GM21576 (cell line): ENCODE measurements at regions not wholly inside any gene's neighbourhood (a gene's known extent, or its start where the extent isn't known, plus 50 kb on each side); places are given as distances from the start of the nearest gene placed in this dataset.

ENCODE experiments used
- ATAC-seq: cut with Tn5 transposase; IDR thresholded peaks from one replicate; pipeline ENCODE4 v1.9.1; 2021; ENCODE audit warnings: mild to moderate bottlenecking, moderate library complexity; ENCODE audit not compliant: unreplicated experiment

GRCh38 chr6:131382631-131383030 lies 190.4 kb upstream of the ARG1 start:
- ATAC-seq: no peak

DNA sequence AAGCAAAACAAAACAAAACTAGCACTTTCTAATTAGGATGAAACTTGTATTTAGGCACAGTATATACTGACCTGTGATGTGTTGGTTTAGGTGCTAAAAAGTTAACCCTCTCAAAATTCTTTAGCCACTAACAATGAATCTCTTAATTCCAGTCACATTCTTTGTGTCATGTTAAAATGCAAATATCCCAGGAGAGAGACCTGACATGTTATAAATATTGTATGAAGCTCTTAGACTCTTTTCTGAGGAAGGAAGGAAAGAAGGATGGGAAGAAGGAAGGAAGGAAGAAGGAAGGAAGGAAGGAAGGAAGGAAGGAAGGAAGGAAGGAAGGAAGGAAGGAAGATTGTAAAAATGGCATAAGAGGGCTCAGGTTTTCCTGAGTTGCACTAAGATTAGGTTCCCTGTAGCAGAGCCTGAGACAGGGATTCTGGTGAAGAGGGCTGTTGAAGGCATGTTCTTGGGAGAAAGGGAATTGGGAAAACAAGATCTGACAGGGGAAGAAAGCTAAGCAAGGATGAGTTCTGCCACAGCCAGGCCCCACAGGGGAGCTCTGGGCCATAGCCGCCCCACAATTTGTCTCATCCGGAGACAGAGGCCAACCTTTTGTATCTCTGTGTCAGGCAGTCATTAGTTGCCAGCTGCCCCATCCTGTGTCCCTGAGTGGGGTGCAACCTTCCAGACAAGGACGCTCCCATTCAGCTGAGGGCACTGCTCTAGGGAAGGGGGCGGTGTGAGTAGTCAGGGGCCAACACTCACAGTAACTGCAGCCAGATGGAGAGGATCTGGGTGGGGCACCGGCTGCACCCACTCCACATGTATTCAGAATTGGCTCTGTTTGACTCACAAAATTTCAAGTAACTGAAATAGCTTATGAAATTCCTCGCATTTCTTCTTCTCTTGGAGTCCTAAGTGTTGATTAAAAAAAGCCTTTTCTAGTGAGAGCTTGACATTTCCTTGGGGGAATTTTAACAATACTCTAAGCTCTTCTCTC lies 189.3 kb upstream of the ARG1 start:
- no peak for ATAC-seq

GRCh38 chr6:131387562-131388447 lies 185.2 kb upstream of the ARG1 start:
- ATAC-seq: no peak

GRCh38 chr6:131390322-131390721 lies 182.7 kb upstream of the ARG1 start:
- no peak for ATAC-seq

DNA sequence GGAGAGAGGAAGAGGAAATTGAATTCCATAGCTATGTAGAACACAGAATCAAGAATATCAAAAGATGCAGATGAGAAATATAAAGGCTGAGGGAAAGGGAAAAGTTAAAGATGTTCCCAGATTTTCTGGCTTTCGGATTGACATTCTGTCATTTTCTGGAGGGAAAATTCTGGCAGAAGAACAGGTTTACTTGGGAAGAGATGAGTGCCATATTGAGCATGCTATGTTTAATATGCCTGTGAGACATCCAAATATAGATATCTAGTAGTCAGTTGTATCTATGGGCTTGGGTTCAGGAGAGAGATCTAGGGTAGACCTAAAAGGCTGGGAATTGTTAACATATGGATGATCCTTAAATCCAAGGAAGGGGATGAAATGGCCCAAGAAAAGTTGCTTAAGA lies 181.9 kb upstream of the ARG1 start:
- ATAC-seq: no peak

GRCh38 chr6:131393433-131393832 lies 179.6 kb upstream of the ARG1 start:
- ATAC-seq: no peak

DNA sequence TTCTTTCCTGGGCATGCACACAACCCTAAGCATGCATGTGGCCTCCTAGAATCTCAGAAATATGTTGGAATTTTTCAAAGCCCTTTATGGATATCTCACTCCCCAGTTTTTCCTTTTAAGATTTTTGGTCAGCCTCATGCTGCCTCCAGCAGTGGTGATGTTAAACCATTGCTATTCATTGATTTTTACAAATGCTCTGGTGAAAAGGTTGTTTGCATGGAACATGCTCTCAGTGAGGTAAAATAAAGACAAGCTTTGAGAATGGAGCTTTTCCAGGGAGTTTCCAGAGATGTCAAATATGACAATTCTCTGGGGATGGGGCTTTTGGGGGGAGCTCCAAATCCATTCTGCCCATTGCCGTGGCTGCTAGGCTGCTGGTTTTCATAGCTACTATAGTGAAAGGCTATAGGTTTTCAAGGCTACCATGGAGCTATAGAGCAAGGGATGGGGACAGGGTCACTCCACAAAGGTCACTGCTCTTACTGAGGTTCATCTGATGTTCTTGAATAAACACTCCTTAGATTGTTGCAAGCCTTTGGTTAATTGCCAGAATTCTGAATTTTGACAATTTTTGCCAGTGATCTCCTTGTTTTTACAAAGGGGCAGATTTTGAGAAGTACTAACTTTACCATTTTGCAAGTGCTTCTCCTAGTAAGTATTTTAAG lies 178.1 kb upstream of the ARG1 start:
- no peak for ATAC-seq

GRCh38 chr6:131398176-131398575 lies 174.8 kb upstream of the ARG1 start:
- no peak for ATAC-seq

GRCh38 chr6:131399433-131399832 lies 173.6 kb upstream of the ARG1 start:
- ATAC-seq: no peak

DNA sequence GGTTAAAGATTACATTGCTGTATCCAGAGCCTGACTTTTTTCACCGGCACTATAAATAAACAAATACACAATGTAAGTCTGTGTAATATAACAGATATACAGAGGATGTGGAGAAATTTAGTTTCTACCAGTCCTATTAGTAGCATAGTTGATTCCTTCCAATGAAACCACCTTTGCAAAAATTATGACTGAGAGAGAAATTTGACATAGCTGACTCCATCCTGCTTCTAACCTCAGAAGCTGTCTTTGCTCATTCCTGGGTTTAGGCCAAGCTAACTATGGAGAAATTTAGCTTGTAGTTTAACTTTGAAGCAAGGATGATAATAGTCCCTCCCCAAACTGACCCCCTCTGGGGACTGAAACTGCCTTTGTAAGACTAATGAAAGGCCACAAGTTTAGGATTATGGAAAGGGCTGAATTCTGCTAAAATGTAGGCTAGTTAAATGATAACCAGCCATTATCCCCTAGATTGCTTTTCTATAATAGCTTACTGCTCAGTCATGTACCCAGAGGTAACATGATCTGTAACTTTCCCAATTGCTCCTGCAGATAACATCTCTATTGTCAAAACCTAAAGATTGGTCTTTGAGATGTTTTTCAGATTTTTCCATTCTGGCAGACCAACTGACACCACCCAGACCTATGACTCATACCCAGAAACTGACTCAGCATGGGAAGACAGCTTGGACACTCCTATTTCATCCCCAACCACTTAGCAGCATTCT lies 172.8 kb upstream of the ARG1 start:
- ATAC-seq: no peak

DNA sequence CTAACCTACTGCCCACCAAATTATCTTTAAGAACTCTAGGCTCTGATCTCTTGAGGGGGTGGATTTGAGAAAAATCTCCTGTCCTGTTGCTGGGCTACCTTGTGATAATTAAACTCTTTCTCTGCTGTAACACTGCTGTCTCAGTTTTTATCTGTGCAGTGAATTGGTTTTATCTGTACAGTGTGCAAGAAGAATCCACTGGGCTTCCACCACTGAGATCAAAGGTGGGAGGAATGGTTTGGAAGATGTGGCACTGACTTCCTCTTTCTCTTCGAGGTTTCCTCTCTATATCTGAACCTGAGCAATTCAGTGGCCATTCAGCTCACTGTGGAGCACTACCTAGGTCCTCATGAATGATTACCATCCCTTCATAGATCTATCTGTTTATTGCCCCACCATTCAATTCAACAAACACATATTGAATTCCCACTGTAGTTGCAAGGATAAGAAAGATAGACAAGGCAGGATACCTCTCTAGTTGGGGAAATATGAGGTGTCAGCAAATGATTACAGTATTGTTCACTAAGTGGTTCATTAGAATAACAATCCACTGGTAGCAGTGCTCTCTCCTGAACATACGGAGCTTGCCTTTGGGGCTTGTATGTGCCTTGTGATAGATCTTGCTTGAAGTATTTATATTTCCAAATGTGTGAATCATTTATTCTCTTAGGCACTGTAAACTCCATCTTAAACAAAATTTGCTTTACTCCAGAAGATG lies 172.1 kb upstream of the ARG1 start:
- ATAC-seq: no peak

DNA sequence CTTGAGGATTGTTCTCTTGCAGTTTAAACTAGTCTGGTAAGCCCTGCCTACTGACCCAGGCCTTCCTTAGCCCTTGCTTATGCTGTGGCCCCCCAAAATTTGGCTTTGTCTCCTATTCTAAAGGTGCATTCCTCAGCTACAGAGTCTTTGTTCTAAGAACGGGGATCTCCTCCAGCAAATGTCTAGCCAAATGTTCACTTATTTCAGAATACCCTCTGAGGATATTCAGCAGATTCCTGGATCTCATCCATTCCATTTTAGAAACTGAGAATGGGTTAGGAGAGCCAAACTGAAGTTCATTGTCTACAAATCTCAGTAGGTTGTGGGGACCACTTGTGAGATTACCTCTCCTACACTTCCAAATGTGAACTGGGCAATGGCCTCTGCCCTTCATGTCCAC lies 164.2 kb upstream of the ARG1 start:
- ATAC-seq: no peak

- no peak for ATAC-seq
Measured at GRCh38 chr6:131410785-131411184, 162.2 kb upstream of the ARG1 start.

DNA sequence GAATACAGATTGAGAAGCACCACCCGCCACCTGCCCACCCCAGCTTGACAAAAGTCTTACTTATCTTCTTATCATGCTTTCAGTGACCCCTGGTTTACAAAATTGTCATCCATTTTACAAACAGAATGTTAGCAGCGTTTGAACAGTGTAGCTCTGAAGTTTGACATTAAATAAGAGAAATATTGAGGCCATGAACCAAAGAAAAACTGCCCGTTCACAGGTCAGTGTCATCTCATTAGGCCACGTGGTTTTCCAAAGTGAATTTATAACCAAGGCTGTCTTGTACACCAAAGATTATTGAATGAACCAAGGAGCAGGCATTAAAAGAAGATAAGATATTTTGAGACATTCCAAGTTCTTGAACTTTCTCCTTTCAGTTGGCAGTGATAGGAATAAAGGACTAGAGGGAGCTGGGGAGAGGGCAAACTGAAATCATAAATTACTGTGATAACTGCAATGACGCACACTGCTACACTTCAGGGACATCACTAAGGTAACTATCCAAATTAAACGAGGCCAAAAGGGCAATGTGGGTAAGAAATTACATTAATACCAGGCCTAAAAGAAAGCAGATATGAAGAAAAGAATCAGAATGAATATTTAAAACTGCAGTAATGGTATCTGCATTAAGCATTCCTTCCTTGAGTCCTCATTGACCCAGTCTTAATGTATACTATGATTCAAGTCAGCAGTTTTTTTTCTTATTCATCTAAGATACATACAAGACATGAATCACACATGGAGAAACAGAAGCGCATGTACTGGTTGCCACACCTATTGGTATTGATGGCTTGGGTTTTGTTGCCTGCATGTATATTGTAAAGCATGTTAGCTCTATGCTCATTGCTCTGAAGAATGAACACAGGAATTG lies 159.8 kb upstream of the ARG1 start:
- ATAC-seq: no peak

GRCh38 chr6:131413831-131414191 lies 159.2 kb upstream of the ARG1 start:
- no peak for ATAC-seq

GRCh38 chr6:131414956-131415355 lies 158.1 kb upstream of the ARG1 start:
- no peak for ATAC-seq

DNA sequence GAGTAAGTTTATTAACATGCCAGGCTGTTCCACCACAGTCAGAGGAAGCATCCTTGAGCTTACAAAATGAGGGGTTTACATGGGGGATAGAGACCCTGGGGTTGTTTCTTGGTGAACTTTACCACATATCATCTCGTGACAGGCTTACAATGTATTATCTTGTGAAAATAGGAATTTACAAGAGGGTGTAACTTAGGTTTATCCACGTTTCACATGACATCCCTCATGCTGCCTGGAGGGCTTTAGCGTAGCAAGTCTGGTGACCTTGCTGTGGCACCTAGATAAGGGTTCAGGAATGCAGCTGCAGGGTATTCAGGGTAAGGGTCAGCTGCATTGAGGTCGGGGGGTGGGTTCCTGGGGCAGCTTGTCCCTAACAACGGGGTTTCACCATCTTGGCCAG lies 154.6 kb upstream of the ARG1 start:
- ATAC-seq: no peak

DNA sequence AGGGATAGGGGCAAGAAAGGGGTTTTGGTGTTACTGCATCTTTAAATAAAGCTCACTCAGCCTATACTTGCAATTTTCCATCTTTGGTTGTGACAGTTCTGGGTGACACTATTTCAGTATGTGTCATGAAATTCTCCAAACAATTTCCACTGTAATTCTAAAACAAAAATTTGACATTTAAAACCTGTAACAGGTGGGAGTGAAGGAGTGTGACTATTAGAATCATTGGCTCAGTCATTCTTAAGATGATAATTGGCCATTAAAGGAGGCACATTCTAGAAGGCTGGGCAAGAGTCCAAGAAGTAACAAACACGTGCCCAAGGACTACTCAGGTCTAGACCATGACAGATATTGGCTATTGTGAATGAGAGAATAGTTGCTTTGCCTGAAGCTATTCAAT lies 153.3 kb upstream of the ARG1 start:
- ATAC-seq: no peak

GRCh38 chr6:131424016-131424415 lies 149.0 kb upstream of the ARG1 start:
- no peak for ATAC-seq
